ENCODE measurements at regions not wholly inside any gene's neighbourhood (a gene's known extent, or its start where the extent isn't known, plus 50 kb on each side); places are given as distances from the start of the nearest gene placed in this dataset.

GRCh38 chr5:17090839-17091238 is 126.6 kb upstream of the BASP1 start:
- Histone ChIP-seq H3K36me3 (replicated peaks in 1 of 2; ENCODE audit: control insufficient read depth in 2 of 2, insufficient read depth in 2 of 2, low read length in 2 of 2) (no peaks in the 10 kb centered on the region), H3K79me1 (ENCODE audit: low read depth, low read length) (no peaks in the 10 kb centered on the region), H2AFZ (ENCODE audit: low read length) (no peak overlapping the region), H3K4me3 (ENCODE audit: low read length in 2 of 2) (no peak overlapping the region), H4K8ac (ENCODE audit: low read depth, low read length) (no peak overlapping the region), H2BK120ac (ENCODE audit: low read depth, low read length) (no peak overlapping the region), H2BK5ac (ENCODE audit: low read length) (no peak overlapping the region), H3K9me3 (replicated peaks in 1 of 2; ENCODE audit: control insufficient read depth in 2 of 2, insufficient read depth in 1 of 2, low read depth in 1 of 2, low read length in 2 of 2) (no peaks in the 10 kb centered on the region), H2BK15ac (ENCODE audit: low read length) (no peak overlapping the region), H3K23ac (ENCODE audit: low read depth, low read length, poor library complexity) (no peak overlapping the region), H3K9ac (ENCODE audit: low read depth, low read length, poor library complexity) (no peak overlapping the region), H3K27ac (replicated peaks; ENCODE audit: low read length) (no peak overlapping the region), H4K91ac (ENCODE audit: low read depth, low read length, poor library complexity) (no peak overlapping the region), H3K14ac (ENCODE audit: low read length) (no peak overlapping the region), H2AK5ac (ENCODE audit: low read depth, low read length) (no peak overlapping the region), H3K18ac (ENCODE audit: low read length) (no peak overlapping the region), H3K4me2 (ENCODE audit: insufficient read depth, low read length, poor library complexity, severe bottlenecking) (no peak overlapping the region), H3K4me1 (ENCODE audit: control insufficient read depth in 2 of 2, insufficient read depth in 1 of 2, low read depth in 1 of 2, low read length in 2 of 2) (peaks cover 0 to 2% of the 10 kb centered on the region in 2 donors), H2BK12ac (ENCODE audit: low read length) (no peak overlapping the region), H3K27me3 (ENCODE audit: control insufficient read depth in 3 of 3, insufficient read depth in 3 of 3, low read depth in 1 of 3, low read length in 3 of 3) (no peaks in the 10 kb centered on the region), H3K4ac (ENCODE audit: low read length) (no peak overlapping the region)
- no peak for DNase-seq (ENCODE audit: low spot score)
- WGBS, 2 donors (ENCODE audit: extremely low coverage in 2 of 2, insufficient read length in 2 of 2, insufficient replicate concordance in 1 of 2), result no CpG with 5 or more reads among the region's 5 CpGs

- H2BK15ac ChIP-seq (ENCODE audit: low read length), result no peak overlapping the region
- H3K79me1 ChIP-seq (ENCODE audit: low read depth, low read length), result no peaks in the 10 kb centered on the region
- no peak overlapping the region for H3K23ac ChIP-seq (ENCODE audit: low read depth, low read length, poor library complexity)
- no peak overlapping the region for H2BK12ac ChIP-seq (ENCODE audit: low read length)
- H4K91ac ChIP-seq (ENCODE audit: low read depth, low read length, poor library complexity), result no peak overlapping the region
- H3K4me1 ChIP-seq (ENCODE audit: control insufficient read depth in 2 of 2, insufficient read depth in 1 of 2, low read depth in 1 of 2, low read length in 2 of 2), result peaks cover 10 to 12% of the 10 kb centered on the region in 2 donors
- no peak overlapping the region for H4K8ac ChIP-seq (ENCODE audit: low read depth, low read length)
- H3K18ac ChIP-seq (ENCODE audit: low read length), result no peak overlapping the region
- no peak overlapping the region for H3K4me3 ChIP-seq (ENCODE audit: low read length in 2 of 2)
- no CpG with 5 or more reads among the region's 7 CpGs for WGBS, 2 donors (ENCODE audit: extremely low coverage in 2 of 2, insufficient read length in 2 of 2, insufficient replicate concordance in 1 of 2)
- no peak overlapping the region for H3K27ac ChIP-seq (replicated peaks; ENCODE audit: low read length)
- H3K9me3 ChIP-seq (replicated peaks in 1 of 2; ENCODE audit: control insufficient read depth in 2 of 2, insufficient read depth in 1 of 2, low read depth in 1 of 2, low read length in 2 of 2), result no peaks in the 10 kb centered on the region
- H3K9ac ChIP-seq (ENCODE audit: low read depth, low read length, poor library complexity), result no peak overlapping the region
- no peak overlapping the region for H2AK5ac ChIP-seq (ENCODE audit: low read depth, low read length)
- H2BK5ac ChIP-seq (ENCODE audit: low read length), result no peak overlapping the region
- no peak for DNase-seq (ENCODE audit: low spot score)
- no peak overlapping the region for H2AFZ ChIP-seq (ENCODE audit: low read length)
- H3K27me3 ChIP-seq (ENCODE audit: control insufficient read depth in 3 of 3, insufficient read depth in 3 of 3, low read depth in 1 of 3, low read length in 3 of 3), result no peaks in the 10 kb centered on the region
- no peak overlapping the region for H3K14ac ChIP-seq (ENCODE audit: low read length)
- H3K4me2 ChIP-seq (ENCODE audit: insufficient read depth, low read length, poor library complexity, severe bottlenecking), result no peak overlapping the region
- no peak overlapping the region for H3K4ac ChIP-seq (ENCODE audit: low read length)
- no peak overlapping the region for H2BK120ac ChIP-seq (ENCODE audit: low read depth, low read length)
- no peaks in the 10 kb centered on the region for H3K36me3 ChIP-seq (replicated peaks in 1 of 2; ENCODE audit: control insufficient read depth in 2 of 2, insufficient read depth in 2 of 2, low read length in 2 of 2)
Observed at GRCh38 chr5:17094830-17095229, 122.6 kb upstream of the BASP1 start.

- DNase-seq (ENCODE audit: low spot score), result peak; percentile 44
- Histone ChIP-seq H3K23ac (ENCODE audit: low read depth, low read length, poor library complexity) (no peak overlapping the region), H4K91ac (ENCODE audit: low read depth, low read length, poor library complexity) (no peak overlapping the region), H2BK15ac (ENCODE audit: low read length) (no peak overlapping the region), H2AFZ (ENCODE audit: low read length) (peak overlapping the region; percentile 84), H3K27ac (replicated peaks; ENCODE audit: low read length) (peak overlapping the region; percentile 10), H3K9ac (ENCODE audit: low read depth, low read length, poor library complexity) (no peak overlapping the region), H2BK120ac (ENCODE audit: low read depth, low read length) (no peak overlapping the region), H3K4me2 (ENCODE audit: insufficient read depth, low read length, poor library complexity, severe bottlenecking) (peak overlapping the region; percentile 40), H2AK5ac (ENCODE audit: low read depth, low read length) (no peak overlapping the region), H2BK12ac (ENCODE audit: low read length) (peak overlapping the region; percentile 0), H3K9me3 (replicated peaks in 1 of 2; ENCODE audit: control insufficient read depth in 2 of 2, insufficient read depth in 1 of 2, low read depth in 1 of 2, low read length in 2 of 2) (no peaks in the 10 kb centered on the region), H3K4me3 (ENCODE audit: low read length in 2 of 2) (no peak overlapping the region), H4K8ac (ENCODE audit: low read depth, low read length) (no peak overlapping the region), H3K14ac (ENCODE audit: low read length) (no peak overlapping the region), H3K36me3 (replicated peaks in 1 of 2; ENCODE audit: control insufficient read depth in 2 of 2, insufficient read depth in 2 of 2, low read length in 2 of 2) (no peaks in the 10 kb centered on the region), H3K27me3 (ENCODE audit: control insufficient read depth in 3 of 3, insufficient read depth in 3 of 3, low read depth in 1 of 3, low read length in 3 of 3) (no peaks in the 10 kb centered on the region), H3K4me1 (ENCODE audit: control insufficient read depth in 2 of 2, insufficient read depth in 1 of 2, low read depth in 1 of 2, low read length in 2 of 2) (peaks cover 10 to 12% of the 10 kb centered on the region in 2 donors), H3K79me1 (ENCODE audit: low read depth, low read length) (no peaks in the 10 kb centered on the region), H2BK5ac (ENCODE audit: low read length) (no peak overlapping the region), H3K4ac (ENCODE audit: low read length) (no peak overlapping the region), H3K18ac (ENCODE audit: low read length) (no peak overlapping the region)
- WGBS, 2 donors (ENCODE audit: extremely low coverage in 2 of 2, insufficient read length in 2 of 2, insufficient replicate concordance in 1 of 2), result no CpG with 5 or more reads among the region's 15 CpGs
Observed at GRCh38 chr5:17096952-17097695, 120.3 kb upstream of the BASP1 start.

- H3K18ac ChIP-seq (ENCODE audit: low read length), result no peak overlapping the region
- no peaks in the 10 kb centered on the region for H3K9me3 ChIP-seq (replicated peaks in 1 of 2; ENCODE audit: control insufficient read depth in 2 of 2, insufficient read depth in 1 of 2, low read depth in 1 of 2, low read length in 2 of 2)
- H3K79me1 ChIP-seq (ENCODE audit: low read depth, low read length), result no peaks in the 10 kb centered on the region
- H2BK12ac ChIP-seq (ENCODE audit: low read length), result no peak overlapping the region
- no peak overlapping the region for H4K8ac ChIP-seq (ENCODE audit: low read depth, low read length)
- no peaks in the 10 kb centered on the region for H3K36me3 ChIP-seq (replicated peaks in 1 of 2; ENCODE audit: control insufficient read depth in 2 of 2, insufficient read depth in 2 of 2, low read length in 2 of 2)
- H2AK5ac ChIP-seq (ENCODE audit: low read depth, low read length), result no peak overlapping the region
- no peak overlapping the region for H3K23ac ChIP-seq (ENCODE audit: low read depth, low read length, poor library complexity)
- no peak overlapping the region for H2BK120ac ChIP-seq (ENCODE audit: low read depth, low read length)
- no peak overlapping the region for H3K9ac ChIP-seq (ENCODE audit: low read depth, low read length, poor library complexity)
- DNase-seq (ENCODE audit: low spot score), result no peak
- no peak overlapping the region for H3K27ac ChIP-seq (replicated peaks; ENCODE audit: low read length)
- no peak overlapping the region for H3K4ac ChIP-seq (ENCODE audit: low read length)
- H2BK15ac ChIP-seq (ENCODE audit: low read length), result no peak overlapping the region
- no peak overlapping the region for H4K91ac ChIP-seq (ENCODE audit: low read depth, low read length, poor library complexity)
- peaks cover 10 to 12% of the 10 kb centered on the region in 2 donors for H3K4me1 ChIP-seq (ENCODE audit: control insufficient read depth in 2 of 2, insufficient read depth in 1 of 2, low read depth in 1 of 2, low read length in 2 of 2)
- H2BK5ac ChIP-seq (ENCODE audit: low read length), result no peak overlapping the region
- no peak overlapping the region for H3K4me2 ChIP-seq (ENCODE audit: insufficient read depth, low read length, poor library complexity, severe bottlenecking)
- no peak overlapping the region for H3K4me3 ChIP-seq (ENCODE audit: low read length in 2 of 2)
- no peak overlapping the region for H2AFZ ChIP-seq (ENCODE audit: low read length)
- WGBS, 2 donors (ENCODE audit: extremely low coverage in 2 of 2, insufficient read length in 2 of 2, insufficient replicate concordance in 1 of 2), result no CpG with 5 or more reads among the region's 8 CpGs
- no peak overlapping the region for H3K14ac ChIP-seq (ENCODE audit: low read length)
- no peaks in the 10 kb centered on the region for H3K27me3 ChIP-seq (ENCODE audit: control insufficient read depth in 3 of 3, insufficient read depth in 3 of 3, low read depth in 1 of 3, low read length in 3 of 3)
Observed at GRCh38 chr5:17099946-17100345, 117.5 kb upstream of the BASP1 start.

Data from neuronal stem cell (in vitro differentiated cells).